ENCODE measurements at regions not wholly inside any gene's neighbourhood (a gene's known extent, or its start where the extent isn't known, plus 50 kb on each side); places are given as distances from the start of the nearest gene placed in this dataset.

DNA sequence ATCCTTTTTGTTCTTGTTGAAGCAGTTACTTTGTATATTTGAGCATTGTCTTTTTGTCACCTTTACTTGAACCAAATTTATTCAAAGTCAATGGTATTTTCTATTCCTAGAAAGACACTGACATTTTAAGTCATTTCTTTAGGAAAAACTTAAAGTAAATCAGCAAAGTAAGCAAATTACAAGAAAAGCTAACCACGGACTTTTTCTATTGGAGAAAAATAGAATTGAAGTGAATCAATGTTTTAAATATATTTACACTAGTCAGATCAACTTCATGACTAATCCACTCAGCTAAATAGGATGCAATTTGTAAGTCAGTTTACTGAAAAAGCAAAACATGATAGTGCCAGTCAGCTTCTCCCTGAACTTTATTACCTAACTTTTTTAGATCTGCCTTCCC lies 733.8 kb upstream of the ALCAM start:
- no peak for ATAC-seq
- DNase-seq: no peak
- Histone ChIP-seq H3K36me3 (no peaks in the 10 kb centered on the region), H3K9me3 (no peaks in the 10 kb centered on the region), H3K4me3 (no peak overlapping the region), H3K27ac (no peak overlapping the region), H3K4me1 (no peaks in the 10 kb centered on the region), H3K27me3 (no peaks in the 10 kb centered on the region)
- TF ChIP-seq, protein P1, sequence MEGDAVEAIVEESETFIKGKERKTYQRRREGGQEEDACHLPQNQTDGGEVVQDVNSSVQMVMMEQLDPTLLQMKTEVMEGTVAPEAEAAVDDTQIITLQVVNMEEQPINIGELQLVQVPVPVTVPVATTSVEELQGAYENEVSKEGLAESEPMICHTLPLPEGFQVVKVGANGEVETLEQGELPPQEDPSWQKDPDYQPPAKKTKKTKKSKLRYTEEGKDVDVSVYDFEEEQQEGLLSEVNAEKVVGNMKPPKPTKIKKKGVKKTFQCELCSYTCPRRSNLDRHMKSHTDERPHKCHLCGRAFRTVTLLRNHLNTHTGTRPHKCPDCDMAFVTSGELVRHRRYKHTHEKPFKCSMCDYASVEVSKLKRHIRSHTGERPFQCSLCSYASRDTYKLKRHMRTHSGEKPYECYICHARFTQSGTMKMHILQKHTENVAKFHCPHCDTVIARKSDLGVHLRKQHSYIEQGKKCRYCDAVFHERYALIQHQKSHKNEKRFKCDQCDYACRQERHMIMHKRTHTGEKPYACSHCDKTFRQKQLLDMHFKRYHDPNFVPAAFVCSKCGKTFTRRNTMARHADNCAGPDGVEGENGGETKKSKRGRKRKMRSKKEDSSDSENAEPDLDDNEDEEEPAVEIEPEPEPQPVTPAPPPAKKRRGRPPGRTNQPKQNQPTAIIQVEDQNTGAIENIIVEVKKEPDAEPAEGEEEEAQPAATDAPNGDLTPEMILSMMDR (IDR thresholded peaks at IDR 0.05): no peak
- intact Hi-C loops (cut with DNase I): no loop called here

DNA sequence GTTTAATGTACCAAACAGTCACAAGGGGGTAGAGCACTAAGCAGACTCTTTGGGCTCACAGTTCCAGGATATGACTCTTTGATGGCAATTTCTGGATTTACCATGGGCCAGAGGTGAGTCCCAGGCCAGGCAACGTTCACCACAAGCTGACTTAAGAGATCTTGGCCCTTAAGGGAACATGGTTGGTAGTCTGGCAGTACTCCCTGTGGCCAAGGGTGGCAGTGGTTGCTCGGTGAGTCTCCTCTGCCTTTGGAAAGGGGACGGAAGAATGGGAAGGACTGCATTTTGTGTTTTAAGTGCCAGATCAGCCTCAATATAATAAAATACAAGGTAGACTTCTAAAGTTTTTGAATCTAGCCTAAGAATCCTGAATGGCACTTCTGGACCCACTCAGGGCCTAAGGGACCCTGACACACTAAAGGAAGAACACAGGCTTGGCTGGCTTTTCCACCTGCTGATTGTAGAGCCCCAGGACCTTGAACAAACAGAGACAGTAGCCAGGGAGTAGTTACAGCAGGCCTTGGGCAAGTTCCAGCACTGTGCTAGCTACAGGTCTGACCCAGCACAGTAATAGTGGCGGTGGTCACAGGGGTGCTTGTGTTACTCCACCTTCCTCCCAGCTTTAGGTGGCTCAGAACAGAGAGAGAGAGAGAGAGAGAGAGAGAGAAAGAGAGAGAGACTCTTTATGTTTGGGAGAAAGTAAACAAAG lies 730.7 kb upstream of the ALCAM start:
- intact Hi-C loops (cut with DNase I): no loop called here
- Histone ChIP-seq H3K36me3 (no peaks in the 10 kb centered on the region), H3K27me3 (no peaks in the 10 kb centered on the region), H3K27ac (no peak overlapping the region), H3K4me1 (no peaks in the 10 kb centered on the region), H3K9me3 (peaks cover 5% of the 10 kb centered on the region), H3K4me3 (no peak overlapping the region)
- no peak for DNase-seq
- TF ChIP-seq, protein P1 (IDR thresholded peaks at IDR 0.05): no peak
- ATAC-seq: peak; percentile 23

DNA sequence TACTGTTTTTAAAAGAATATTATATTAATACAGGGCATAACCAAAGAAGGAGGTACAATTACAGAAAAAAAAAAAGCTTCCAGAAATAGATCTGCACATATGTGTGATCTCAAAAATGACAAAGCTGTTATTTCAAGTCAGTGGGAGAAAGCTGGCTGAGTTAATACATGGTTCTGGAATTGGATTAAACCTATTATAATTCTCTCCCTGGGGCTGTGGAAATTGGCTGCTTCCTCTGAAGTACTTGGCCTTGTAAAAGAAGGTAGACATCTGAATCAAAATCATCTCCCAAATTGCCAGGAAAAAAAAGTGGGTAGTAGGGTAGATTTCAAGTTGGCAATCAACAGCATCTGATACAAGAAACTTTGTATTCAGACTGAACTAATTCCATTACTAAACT lies 723.9 kb upstream of the ALCAM start:
- DNase-seq (no peak), ATAC-seq (no peak)
- TF ChIP-seq, protein P1 (IDR thresholded peaks at IDR 0.05): no peak
- Histone ChIP-seq H3K27me3 (no peaks in the 10 kb centered on the region), H3K4me1 (no peaks in the 10 kb centered on the region), H3K9me3 (peaks cover 5% of the 10 kb centered on the region), H3K27ac (no peak overlapping the region), H3K4me3 (no peak overlapping the region), H3K36me3 (no peaks in the 10 kb centered on the region)
- intact Hi-C loops (cut with DNase I): no loop called here

DNA sequence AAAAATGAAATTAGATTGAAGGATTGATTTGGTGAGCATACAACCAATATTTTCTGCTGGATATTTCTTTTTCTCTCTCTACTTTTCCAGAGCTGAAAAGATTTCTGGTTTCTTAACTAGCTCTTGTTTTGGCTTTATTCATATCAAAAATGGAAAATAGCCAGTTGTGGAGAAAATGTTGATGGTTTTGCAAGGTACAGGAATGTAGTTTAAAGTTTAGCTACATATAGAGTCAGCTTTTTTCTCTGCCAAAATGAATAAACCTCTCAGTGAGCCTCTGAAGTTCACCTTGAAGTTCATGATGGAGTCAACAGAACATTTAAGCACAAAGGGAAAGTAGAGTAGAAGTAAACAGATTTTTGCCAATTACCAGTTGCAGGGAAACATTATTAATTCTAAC lies 720.5 kb upstream of the ALCAM start:
- Histone ChIP-seq H3K27ac (no peak overlapping the region), H3K9me3 (no peaks in the 10 kb centered on the region), H3K4me3 (no peak overlapping the region), H3K36me3 (no peaks in the 10 kb centered on the region), H3K4me1 (no peaks in the 10 kb centered on the region), H3K27me3 (no peaks in the 10 kb centered on the region)
- DNase-seq (no peak), ATAC-seq (no peak)
- TF ChIP-seq, protein P1 (IDR thresholded peaks at IDR 0.05): no peak
- intact Hi-C loops (cut with DNase I): no loop called here

DNA sequence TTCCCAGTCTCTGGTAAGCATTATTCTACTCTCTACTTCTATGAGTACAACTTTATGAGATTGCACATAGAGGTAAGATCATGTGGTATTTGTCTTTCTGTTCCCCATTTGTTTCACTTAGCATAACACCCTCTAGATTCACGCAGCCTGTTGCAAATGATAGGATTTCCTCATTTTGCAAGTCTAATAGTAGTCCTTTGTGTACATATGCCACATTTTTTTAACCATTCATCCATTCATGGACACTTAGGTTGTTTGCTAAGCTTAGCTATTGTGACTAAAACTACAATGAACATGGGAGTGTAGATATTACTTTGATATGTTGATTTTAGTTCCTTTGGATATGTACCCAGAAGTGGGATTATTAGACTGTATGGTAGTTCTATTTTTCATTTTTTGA lies 717.9 kb upstream of the ALCAM start:
- intact Hi-C loops (cut with DNase I): no loop called here
- no peak overlapping the region for H3K4me3 ChIP-seq
- no peak for ATAC-seq
- H3K27me3 ChIP-seq: no peaks in the 10 kb centered on the region
- H3K36me3 ChIP-seq: no peaks in the 10 kb centered on the region
- TF ChIP-seq, protein P1 (IDR thresholded peaks at IDR 0.05): no peak
- H3K4me1 ChIP-seq: no peaks in the 10 kb centered on the region
- no peak overlapping the region for H3K27ac ChIP-seq
- DNase-seq: no peak
- peaks cover 7% of the 10 kb centered on the region for H3K9me3 ChIP-seq

DNA sequence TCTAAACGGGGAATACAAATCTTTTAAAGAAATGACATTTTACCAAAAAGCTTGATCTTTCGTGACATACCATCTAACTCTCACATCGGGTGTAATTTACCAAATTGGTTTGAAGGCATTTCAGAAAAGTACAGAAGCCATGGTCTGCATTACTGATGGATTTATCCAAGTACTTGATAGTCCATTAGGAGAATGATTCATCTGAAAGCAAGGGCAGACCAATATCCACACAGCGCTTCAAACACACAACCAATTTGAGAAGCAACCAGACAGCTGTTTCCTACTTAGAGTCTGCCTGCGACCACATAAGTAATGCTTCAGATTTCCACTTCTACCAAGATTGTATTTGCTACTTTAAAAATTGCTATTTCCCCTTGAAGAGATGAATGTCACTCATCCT lies 697.6 kb upstream of the ALCAM start:
- no peaks in the 10 kb centered on the region for H3K36me3 ChIP-seq
- H3K4me3 ChIP-seq: no peak overlapping the region
- DNase-seq (no peak), ATAC-seq (no peak)
- no peaks in the 10 kb centered on the region for H3K27me3 ChIP-seq
- H3K4me1 ChIP-seq: no peaks in the 10 kb centered on the region
- intact Hi-C loops (cut with DNase I): no loop called here
- no peak overlapping the region for H3K27ac ChIP-seq
- H3K9me3 ChIP-seq: no peaks in the 10 kb centered on the region
- TF ChIP-seq, protein P1 (IDR thresholded peaks at IDR 0.05): no peak

Data from upper lobe of right lung (tissue), 1 donor.